ENCODE measurements at regions not wholly inside any gene's neighbourhood (a gene's known extent, or its start where the extent isn't known, plus 50 kb on each side); places are given as distances from the start of the nearest gene placed in this dataset.

DNA sequence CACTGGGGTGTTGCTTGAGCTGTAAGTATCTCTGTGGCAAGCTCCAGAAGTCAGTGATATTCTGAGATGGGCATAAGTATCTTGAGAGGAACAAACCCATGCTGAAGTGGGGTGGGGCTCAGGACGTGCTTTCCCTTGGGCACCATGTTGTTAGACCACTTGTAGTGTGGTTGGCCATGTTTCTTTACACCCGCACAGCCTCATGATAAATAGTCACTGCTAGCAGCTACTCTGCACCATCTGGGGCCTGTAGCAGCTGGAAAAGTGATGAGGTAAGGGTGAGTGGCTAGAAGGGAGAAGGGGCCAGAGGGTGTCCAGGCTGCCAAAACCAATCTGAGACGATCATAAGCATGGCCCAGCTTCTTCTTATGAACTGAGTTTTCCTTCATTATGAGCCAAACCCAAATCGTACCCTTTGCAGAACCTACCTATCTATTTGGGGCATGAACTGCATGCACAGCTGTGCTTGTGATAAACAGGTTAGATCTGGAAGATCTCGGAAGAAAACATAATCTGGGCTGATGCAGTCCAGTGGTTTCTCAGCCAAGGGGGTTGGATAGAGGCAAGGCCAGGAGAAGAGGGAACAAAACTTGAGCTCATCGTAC, 91.9 kb upstream of the IRF2BP2 start:
- Mint-ChIP-seq H3K4me1 (ENCODE audit: low read depth, unreplicated experiment) (peaks cover 54% of the 10 kb centered on the region), H3K36me3 (ENCODE audit: unreplicated experiment) (no peaks in the 10 kb centered on the region), H3K27ac (ENCODE audit: unreplicated experiment) (peak overlapping the region; percentile 99), H3K9me3 (ENCODE audit: unreplicated experiment) (peaks cover 21% of the 10 kb centered on the region), H3K27me3 (ENCODE audit: unreplicated experiment) (peaks cover 24% of the 10 kb centered on the region), H3K4me3 (ENCODE audit: unreplicated experiment) (no peak overlapping the region)
- DNase-seq = no peak
- TF ChIP-seq, protein P1, sequence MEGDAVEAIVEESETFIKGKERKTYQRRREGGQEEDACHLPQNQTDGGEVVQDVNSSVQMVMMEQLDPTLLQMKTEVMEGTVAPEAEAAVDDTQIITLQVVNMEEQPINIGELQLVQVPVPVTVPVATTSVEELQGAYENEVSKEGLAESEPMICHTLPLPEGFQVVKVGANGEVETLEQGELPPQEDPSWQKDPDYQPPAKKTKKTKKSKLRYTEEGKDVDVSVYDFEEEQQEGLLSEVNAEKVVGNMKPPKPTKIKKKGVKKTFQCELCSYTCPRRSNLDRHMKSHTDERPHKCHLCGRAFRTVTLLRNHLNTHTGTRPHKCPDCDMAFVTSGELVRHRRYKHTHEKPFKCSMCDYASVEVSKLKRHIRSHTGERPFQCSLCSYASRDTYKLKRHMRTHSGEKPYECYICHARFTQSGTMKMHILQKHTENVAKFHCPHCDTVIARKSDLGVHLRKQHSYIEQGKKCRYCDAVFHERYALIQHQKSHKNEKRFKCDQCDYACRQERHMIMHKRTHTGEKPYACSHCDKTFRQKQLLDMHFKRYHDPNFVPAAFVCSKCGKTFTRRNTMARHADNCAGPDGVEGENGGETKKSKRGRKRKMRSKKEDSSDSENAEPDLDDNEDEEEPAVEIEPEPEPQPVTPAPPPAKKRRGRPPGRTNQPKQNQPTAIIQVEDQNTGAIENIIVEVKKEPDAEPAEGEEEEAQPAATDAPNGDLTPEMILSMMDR (IDR thresholded peaks at IDR 0.05; ENCODE audit: partially characterized antibody, unreplicated experiment) = no peak

DNA sequence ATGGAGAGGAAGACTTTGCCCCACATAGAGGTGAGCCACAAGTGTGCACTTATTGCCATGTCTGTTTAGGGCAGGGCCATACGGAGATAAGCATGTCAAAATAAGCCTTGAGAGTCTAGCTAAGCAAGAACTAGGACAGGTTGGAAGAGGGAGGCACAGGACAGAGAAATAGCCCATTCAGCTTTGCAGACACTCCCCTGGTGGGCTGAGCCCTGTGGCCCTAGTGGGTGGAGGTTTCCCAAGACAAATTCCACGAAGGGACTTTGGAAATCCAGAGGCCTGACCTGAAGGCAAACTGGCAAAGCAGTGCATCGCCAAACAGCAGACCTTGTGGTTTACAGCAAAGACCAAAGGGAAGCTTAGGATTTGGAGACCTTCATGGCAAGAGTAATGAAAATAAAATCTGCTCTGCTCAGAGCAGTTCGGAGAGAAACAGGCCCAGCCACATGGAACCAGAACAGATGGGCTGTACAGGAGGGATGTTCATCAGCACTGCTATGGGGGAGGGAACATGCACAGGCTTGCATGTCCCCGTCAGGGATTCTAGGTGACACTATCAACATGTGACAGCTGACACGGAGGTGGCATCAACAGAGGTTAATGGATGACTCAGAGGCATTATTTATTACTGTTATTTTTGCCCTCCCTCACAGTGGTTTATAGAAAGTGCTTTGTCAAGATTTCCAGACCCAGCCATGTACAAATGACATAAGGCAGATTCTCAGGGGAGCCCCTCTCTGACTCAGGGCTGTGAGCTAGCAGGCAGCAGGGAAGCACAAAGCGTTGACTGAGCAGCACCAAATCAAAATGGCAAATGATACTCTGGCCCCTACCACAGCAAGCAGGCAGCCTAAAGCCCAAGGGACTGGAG, 90.1 kb upstream of the IRF2BP2 start:
- Mint-ChIP-seq H3K27me3 (ENCODE audit: unreplicated experiment) (peaks cover 26% of the 10 kb centered on the region), H3K36me3 (ENCODE audit: unreplicated experiment) (no peaks in the 10 kb centered on the region), H3K4me1 (ENCODE audit: low read depth, unreplicated experiment) (peaks cover 47% of the 10 kb centered on the region), H3K27ac (ENCODE audit: unreplicated experiment) (peak overlapping the region; percentile 99), H3K4me3 (ENCODE audit: unreplicated experiment) (peak overlapping the region; percentile 67), H3K9me3 (ENCODE audit: unreplicated experiment) (peaks cover 23% of the 10 kb centered on the region)
- TF ChIP-seq, protein P1 (IDR thresholded peaks at IDR 0.05; ENCODE audit: partially characterized antibody, unreplicated experiment) = no peak
- DNase-seq = peak; percentile 69

DNA sequence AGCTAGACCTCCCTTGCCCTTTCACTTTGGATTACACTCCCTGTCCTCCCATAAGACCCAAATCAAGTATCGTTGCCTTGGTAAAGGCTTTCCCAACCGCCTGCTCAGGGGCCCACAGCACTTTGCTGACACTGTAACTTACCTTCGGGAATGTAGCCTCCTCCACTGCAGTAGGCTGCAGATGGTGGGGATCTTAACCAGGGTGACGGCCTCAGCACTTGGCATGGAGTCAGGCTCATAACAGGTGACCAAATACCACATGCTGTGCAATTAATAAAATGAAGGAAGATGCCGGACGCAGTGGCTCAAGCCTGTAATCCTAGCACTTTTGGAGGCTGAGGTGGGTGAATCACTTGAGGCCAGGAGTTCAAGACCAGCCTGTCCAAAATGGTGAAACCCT, 88.7 kb upstream of the IRF2BP2 start:
- Mint-ChIP-seq H3K36me3 (ENCODE audit: unreplicated experiment) (no peaks in the 10 kb centered on the region), H3K9me3 (ENCODE audit: unreplicated experiment) (peaks cover 21% of the 10 kb centered on the region), H3K4me3 (ENCODE audit: unreplicated experiment) (no peak overlapping the region), H3K4me1 (ENCODE audit: low read depth, unreplicated experiment) (peaks cover 38% of the 10 kb centered on the region), H3K27ac (ENCODE audit: unreplicated experiment) (peak overlapping the region; percentile 85), H3K27me3 (ENCODE audit: unreplicated experiment) (peaks cover 24% of the 10 kb centered on the region)
- TF ChIP-seq, protein P1 (IDR thresholded peaks at IDR 0.05; ENCODE audit: partially characterized antibody, unreplicated experiment) = no peak
- no peak for DNase-seq

DNA sequence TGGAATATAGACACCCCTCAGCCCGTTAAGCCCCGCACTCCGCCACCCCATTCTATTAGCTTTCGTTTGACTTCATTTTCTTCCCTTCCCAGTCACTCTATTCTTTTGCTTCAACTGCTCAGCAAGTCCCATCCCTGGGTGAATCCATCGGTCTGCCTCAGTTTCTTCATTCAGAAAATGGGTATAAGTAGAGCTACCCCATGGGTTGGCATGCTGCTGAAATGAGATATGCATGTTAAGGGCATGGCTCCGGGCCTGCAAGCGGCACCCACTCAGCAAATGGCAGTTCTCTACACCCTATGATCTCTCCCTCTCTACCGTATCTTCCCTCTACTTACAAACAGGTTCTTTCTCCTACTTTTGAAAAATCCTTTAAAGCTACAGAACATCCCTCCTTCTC, 87.8 kb upstream of the IRF2BP2 start:
- Mint-ChIP-seq H3K4me3 (ENCODE audit: unreplicated experiment) (peak overlapping the region; percentile 5), H3K27me3 (ENCODE audit: unreplicated experiment) (peaks cover 22% of the 10 kb centered on the region), H3K36me3 (ENCODE audit: unreplicated experiment) (no peaks in the 10 kb centered on the region), H3K9me3 (ENCODE audit: unreplicated experiment) (peaks cover 21% of the 10 kb centered on the region), H3K27ac (ENCODE audit: unreplicated experiment) (peak overlapping the region; percentile 85), H3K4me1 (ENCODE audit: low read depth, unreplicated experiment) (peaks cover 37% of the 10 kb centered on the region)
- no peak for DNase-seq
- TF ChIP-seq, protein P1 (IDR thresholded peaks at IDR 0.05; ENCODE audit: partially characterized antibody, unreplicated experiment) = no peak

DNA sequence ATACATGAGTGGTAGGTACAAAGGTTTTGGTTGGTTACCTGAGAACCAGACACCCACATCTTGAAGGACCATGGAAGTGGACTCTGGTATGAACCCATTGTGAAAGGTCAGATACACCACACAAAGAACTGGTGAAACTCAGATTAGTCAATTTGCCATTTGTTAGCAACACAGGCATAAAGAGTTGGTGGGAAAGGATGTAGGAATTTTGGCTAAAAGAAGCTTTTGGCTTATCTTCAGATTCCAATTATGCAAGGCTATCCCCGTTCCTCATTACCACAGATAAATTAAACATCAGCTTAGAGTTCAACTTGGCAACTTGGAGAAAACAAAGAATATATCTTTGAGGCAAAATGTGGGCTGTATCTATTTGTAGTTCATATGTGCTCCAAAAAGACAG, 87.0 kb upstream of the IRF2BP2 start:
- TF ChIP-seq, protein P1 (IDR thresholded peaks at IDR 0.05; ENCODE audit: partially characterized antibody, unreplicated experiment) = no peak
- Mint-ChIP-seq H3K27ac (ENCODE audit: unreplicated experiment) (no peak overlapping the region), H3K36me3 (ENCODE audit: unreplicated experiment) (no peaks in the 10 kb centered on the region), H3K9me3 (ENCODE audit: unreplicated experiment) (peaks cover 21% of the 10 kb centered on the region), H3K4me3 (ENCODE audit: unreplicated experiment) (no peak overlapping the region), H3K27me3 (ENCODE audit: unreplicated experiment) (peaks cover 22% of the 10 kb centered on the region), H3K4me1 (ENCODE audit: low read depth, unreplicated experiment) (peaks cover 35% of the 10 kb centered on the region)
- no peak for DNase-seq
